Spinal cord (tissue), 9 donors: ENCODE measurements at regions not wholly inside any gene's neighbourhood (a gene's known extent, or its start where the extent isn't known, plus 50 kb on each side); places are given as distances from the start of the nearest gene placed in this dataset.
"Not testable (repeated sequence)": the region's sequence is repeated elsewhere in the genome, so short reads cannot be mapped to it uniquely, and the experiment has no call there.

Source experiments
- DNase-seq, 6 donors: peaks; one replicate each; pipeline versions ENCODE4 v3.0.0 to v3.0.0-alpha.2; 2013 to 2015; ENCODE audit warnings: low spot score in 6 of 6, low read depth in 4 of 6
- H3K27ac ChIP-seq: one replicate; pipeline ENCODE4 v1.5.1; 2013; ENCODE audit warnings: low read depth, low read length, control low read depth
- H3K27me3 ChIP-seq: one replicate; pipeline ENCODE4 v1.6.1; 2013; ENCODE audit warnings: low read length; ENCODE audit not compliant: control insufficient read depth, insufficient read depth
- H3K36me3 ChIP-seq: one replicate; pipeline ENCODE4 v1.6.1; 2013; ENCODE audit warnings: low read length; ENCODE audit not compliant: control insufficient read depth, insufficient read depth
- H3K4me1 ChIP-seq: one replicate; pipeline ENCODE4 v1.6.1; 2013; ENCODE audit warnings: low read length; ENCODE audit not compliant: control insufficient read depth, insufficient read depth
- H3K4me3 ChIP-seq: one replicate; pipeline ENCODE4 v1.5.1; 2013; ENCODE audit warnings: low read depth, low read length, control low read depth
- H3K9me3 ChIP-seq: one replicate; pipeline ENCODE4 v1.6.1; 2013; ENCODE audit warnings: low read length; ENCODE audit not compliant: control insufficient read depth, insufficient read depth
- WGBS: methylation state at CpG from one replicate; pipeline ENCODE4 v1.1.5; 2013; ENCODE audit warnings: missing lambda C conversion rate; ENCODE audit not compliant: insufficient coverage; 5-methylcytosine and 5-hydroxymethylcytosine counted together
- donor health status: healthy.

GRCh38 chr1:121443001-121443540, 258.3 kb downstream of the SRGAP2C start:
- Histone ChIP-seq H3K9me3 (no peaks in the 10 kb centered on the region), H3K27me3 (no peaks in the 10 kb centered on the region), H3K27ac (no peak overlapping the region), H3K4me3 (no peak overlapping the region), H3K36me3 (no peaks in the 10 kb centered on the region), H3K4me1 (no peaks in the 10 kb centered on the region)
- 87% methylated on average over 3 of the region's 4 CpGs for WGBS
- DNase-seq = no peak

DNA sequence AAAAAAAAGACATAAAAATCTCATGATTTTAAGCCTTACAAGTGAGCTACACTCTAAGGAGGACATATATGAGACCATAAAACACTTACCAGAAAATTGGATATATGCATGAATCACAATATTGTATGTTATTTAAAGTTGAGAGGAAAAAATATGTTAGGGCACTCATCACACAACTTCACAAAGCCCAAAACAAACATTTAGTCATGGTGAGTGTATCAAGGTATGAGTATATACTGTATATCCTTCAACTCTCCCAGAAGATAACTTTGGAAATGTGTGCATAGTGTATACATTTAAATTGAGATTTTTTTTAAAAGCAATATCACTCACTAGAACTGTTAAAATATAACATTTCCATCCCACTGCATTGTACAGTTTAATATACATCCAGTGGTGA, 259.3 kb downstream of the SRGAP2C start:
- H3K27me3 ChIP-seq = no peaks in the 10 kb centered on the region
- H3K36me3 ChIP-seq = no peaks in the 10 kb centered on the region
- H3K27ac ChIP-seq = no peak overlapping the region
- H3K9me3 ChIP-seq = no peaks in the 10 kb centered on the region
- no peak overlapping the region for H3K4me3 ChIP-seq
- H3K4me1 ChIP-seq = no peaks in the 10 kb centered on the region
- no peak for DNase-seq

GRCh38 chr1:121445679-121446078, 260.9 kb downstream of the SRGAP2C start:
- DNase-seq = no peak
- Histone ChIP-seq H3K4me3 (no peak overlapping the region), H3K36me3 (no peaks in the 10 kb centered on the region), H3K9me3 (no peaks in the 10 kb centered on the region), H3K27me3 (no peaks in the 10 kb centered on the region), H3K27ac (no peak overlapping the region), H3K4me1 (no peaks in the 10 kb centered on the region)

DNA sequence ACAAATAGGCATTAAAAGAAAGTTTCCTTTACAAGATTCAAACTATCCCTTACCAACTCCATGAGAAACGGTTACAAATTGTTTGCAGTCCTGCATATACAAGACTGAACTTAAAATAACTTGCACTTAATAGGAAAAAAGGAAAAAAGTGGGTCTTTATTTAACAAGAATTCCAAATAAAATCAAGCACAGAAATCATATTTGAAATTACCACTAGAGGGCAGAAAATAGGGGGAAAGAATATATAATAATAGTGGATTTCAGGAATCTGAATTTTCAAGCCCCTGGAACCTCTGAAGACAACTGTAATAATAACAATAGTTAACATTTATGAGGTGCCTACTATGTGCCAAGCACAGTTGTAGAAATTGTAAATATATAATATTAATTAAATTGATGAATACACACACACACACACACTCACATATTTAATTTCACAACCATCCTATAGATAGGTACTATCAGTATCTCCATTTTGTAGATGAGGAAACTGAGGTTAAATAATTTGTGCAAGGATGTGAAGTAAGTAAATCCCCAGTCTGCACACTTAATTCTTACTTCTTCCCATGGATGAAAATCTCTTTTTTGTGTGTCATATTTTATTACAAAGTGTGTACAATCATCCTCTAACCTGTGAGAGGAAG, 262.6 kb downstream of the SRGAP2C start:
- not testable (repeated sequence) for H3K9me3 ChIP-seq, H3K4me1 ChIP-seq, H3K36me3 ChIP-seq, H3K27me3 ChIP-seq, H3K27ac ChIP-seq, H3K4me3 ChIP-seq
- no CpG with 5 or more reads among the region's 1 CpG for WGBS
- peak in 2 of 6 donors; percentile 8 to 43 for DNase-seq

DNA sequence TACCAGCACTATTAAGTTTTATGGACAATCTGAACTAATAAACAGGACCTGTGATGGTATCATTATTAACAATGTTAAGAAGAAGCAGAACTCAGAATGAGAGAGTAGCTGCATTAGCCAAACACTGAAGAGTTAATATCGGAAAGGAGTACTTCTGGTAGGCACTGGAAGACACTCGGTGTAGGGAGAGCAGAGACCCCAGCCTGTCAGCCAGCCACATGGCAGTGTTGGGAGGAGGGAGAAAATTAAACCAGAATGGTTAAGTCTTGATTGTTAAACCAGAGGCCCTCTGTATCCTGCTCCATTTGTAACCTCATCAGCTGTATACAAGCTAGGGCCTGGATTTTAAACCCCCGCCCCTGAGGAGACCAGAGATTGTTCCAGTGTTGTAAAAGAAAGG, 263.3 kb downstream of the SRGAP2C start:
- H3K4me1 ChIP-seq, H3K9me3 ChIP-seq, H3K36me3 ChIP-seq, H3K27me3 ChIP-seq, DNase-seq, H3K4me3 ChIP-seq, H3K27ac ChIP-seq: not testable (repeated sequence)
- WGBS = no CpG with 5 or more reads among the region's 3 CpGs

- no CpG with 5 or more reads among the region's 2 CpGs for WGBS
- H3K4me3 ChIP-seq = no peak overlapping the region
- DNase-seq = no peak
- no peaks in the 10 kb centered on the region for H3K4me1 ChIP-seq
- H3K27me3 ChIP-seq = no peaks in the 10 kb centered on the region
- H3K9me3 ChIP-seq = no peaks in the 10 kb centered on the region
- no peak overlapping the region for H3K27ac ChIP-seq
- H3K36me3 ChIP-seq = no peaks in the 10 kb centered on the region
Observed at GRCh38 chr1:121448851-121449250, 264.1 kb downstream of the SRGAP2C start.

DNA sequence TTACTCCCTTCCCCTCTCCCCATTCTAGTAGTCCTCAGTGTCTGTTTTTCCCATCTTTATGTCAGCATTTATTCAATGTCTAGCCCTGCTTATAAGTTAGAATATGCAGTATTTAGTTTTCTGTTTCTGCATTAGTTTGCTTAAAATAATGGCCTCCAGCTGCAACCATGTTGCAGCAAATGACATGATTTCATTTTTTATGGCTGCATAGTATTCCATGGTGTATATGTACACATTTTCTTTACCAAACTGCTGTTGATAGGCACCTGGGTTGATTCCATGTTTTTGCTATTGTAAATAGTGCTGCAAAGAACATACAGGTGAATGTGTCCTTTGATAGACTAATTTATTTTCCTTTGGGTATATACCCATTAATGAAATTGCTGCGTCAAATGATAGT, 267.7 kb downstream of the SRGAP2C start:
- DNase-seq = no peak
- no CpG with 5 or more reads among the region's 1 CpG for WGBS

GRCh38 chr1:121458291-121459048, 273.7 kb downstream of the SRGAP2C start:
- H3K36me3 ChIP-seq = no peaks in the 10 kb centered on the region
- WGBS = no CpG with 5 or more reads among the region's 2 CpGs
- H3K9me3 ChIP-seq = no peaks in the 10 kb centered on the region
- peak in 2 of 6 donors; percentile 1 for DNase-seq
- no peaks in the 10 kb centered on the region for H3K4me1 ChIP-seq
- no peak overlapping the region for H3K27ac ChIP-seq
- H3K27me3 ChIP-seq = no peaks in the 10 kb centered on the region
- no peak overlapping the region for H3K4me3 ChIP-seq

More for the DNA sequence above, 267.7 kb downstream of the SRGAP2C start:
- H3K4me1 ChIP-seq = no peaks in the 10 kb centered on the region
- H3K9me3 ChIP-seq = no peaks in the 10 kb centered on the region
- H3K4me3 ChIP-seq = no peak overlapping the region
- H3K27ac ChIP-seq = no peak overlapping the region
- H3K36me3 ChIP-seq = no peaks in the 10 kb centered on the region
- no peaks in the 10 kb centered on the region for H3K27me3 ChIP-seq

DNA sequence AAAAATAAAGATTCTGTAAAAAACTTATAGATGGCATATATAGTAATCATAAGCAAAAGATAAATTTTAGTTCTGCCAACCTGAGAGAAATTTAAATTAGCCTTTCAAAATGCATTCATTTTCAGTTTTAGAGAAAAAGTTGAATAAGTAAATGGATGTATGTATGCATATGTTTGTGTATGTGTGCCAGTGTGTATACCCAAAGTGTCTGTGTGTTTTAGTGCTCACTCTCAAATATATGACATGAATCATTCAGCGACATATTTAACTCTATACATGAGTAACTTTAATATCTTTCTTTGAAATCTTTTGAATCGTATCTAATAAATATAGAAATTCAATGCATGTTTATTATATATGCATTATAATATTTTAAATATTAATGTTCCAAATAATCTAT, 274.5 kb downstream of the SRGAP2C start:
- Histone ChIP-seq H3K9me3 (no peaks in the 10 kb centered on the region), H3K27me3 (no peaks in the 10 kb centered on the region), H3K4me3 (no peak overlapping the region), H3K27ac (no peak overlapping the region), H3K36me3 (no peaks in the 10 kb centered on the region), H3K4me1 (no peaks in the 10 kb centered on the region)
- no CpG with 5 or more reads among the region's 2 CpGs for WGBS
- DNase-seq = no peak

DNA sequence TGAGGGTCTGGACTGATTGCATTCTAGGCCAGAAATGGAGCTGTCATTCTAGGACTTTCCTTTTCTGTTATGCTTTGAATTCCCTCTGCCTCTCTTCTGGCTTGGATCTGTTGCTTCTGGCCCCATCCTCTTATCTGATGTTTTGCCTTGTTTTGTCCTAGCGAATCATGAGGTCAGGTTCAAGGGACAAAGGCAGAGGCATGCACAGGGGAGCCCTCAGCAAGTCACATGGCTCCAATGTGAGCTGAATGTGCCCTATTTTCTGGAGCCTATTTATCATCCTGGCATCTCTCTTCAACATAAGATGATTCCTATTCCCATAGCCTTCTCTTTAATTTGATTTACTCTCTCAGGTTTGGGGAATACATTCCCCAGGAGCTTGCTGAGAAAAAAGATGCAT, 284.6 kb downstream of the SRGAP2C start:
- 67% methylated on average over 1 of the region's 1 CpG for WGBS

More for the DNA sequence above, 284.6 kb downstream of the SRGAP2C start:
- H3K27ac ChIP-seq, H3K9me3 ChIP-seq, H3K27me3 ChIP-seq, H3K4me3 ChIP-seq, DNase-seq, H3K4me1 ChIP-seq, H3K36me3 ChIP-seq: not testable (repeated sequence)
